NCI-H510A treated with DMSO at 0.1 percent for 48 hours (cell line): ENCODE measurements at regions not wholly inside any gene's neighbourhood (a gene's known extent, or its start where the extent isn't known, plus 50 kb on each side); places are given as distances from the start of the nearest gene placed in this dataset.
"Not testable (repeated sequence)": the region's sequence is repeated elsewhere in the genome, so short reads cannot be mapped to it uniquely, and the experiment has no call there.

Source experiments
- DNase-seq: peaks from one replicate; lab custom pipeline; 2025; lab: John Stamatoyannopoulos, UW

- DNase-seq = no peak
Measured at GRCh38 chrX:69431420-69431819, 72.7 kb upstream of the NALF2 start.

- DNase-seq = no peak
Measured at GRCh38 chrX:69430785-69431184, 73.3 kb upstream of the NALF2 start.

- DNase-seq = no peak
Measured at GRCh38 chrX:69429339-69430015, 74.6 kb upstream of the NALF2 start.

GRCh38 chrX:69428216-69428615 is 75.9 kb upstream of the NALF2 start:
- DNase-seq = no peak

- DNase-seq = no peak
Measured at GRCh38 chrX:69424910-69425309, 79.2 kb upstream of the NALF2 start.

- DNase-seq = no peak
Measured at GRCh38 chrX:69424161-69424560, 80.0 kb upstream of the NALF2 start.

DNA sequence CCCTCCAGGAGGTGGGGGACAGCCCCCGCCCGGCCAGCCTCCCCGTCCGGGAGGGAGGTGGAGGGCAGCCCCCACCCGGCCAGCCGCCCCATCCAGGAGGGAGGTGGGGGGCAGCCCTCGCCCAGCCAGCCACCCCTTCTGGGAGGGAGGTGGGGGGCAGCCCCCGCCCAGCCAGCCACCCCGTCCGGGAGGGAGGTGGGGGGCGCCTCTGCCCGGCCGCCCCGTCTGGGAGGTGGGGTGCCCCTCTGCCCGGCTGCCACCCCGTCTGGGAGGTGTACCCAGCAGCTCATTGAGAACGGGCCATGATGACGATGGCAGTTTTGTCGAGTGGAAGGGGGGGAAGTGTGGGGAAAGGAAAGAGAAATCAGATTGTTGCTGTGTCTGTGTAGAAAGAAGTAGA is 81.9 kb upstream of the NALF2 start:
- DNase-seq = not testable (repeated sequence)

DNA sequence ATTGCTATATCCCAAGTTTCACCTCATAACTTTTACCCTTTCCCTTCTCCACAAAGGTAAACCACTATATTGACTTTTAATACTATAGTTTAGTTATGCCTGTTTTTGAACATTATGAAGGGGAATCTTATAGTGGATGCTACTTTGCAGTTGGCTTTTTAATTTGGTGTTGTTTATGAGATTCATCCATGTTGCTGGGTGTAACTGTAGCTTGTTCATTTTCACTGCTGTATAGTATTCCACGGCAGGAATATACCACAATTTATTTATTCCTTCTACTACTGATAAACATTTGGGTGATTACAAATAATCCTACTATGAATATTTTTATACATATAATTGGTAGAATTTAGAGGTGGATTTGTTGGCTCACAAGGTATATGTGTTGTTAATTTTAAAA is 88.4 kb upstream of the NALF2 start:
- no peak for DNase-seq

GRCh38 chrX:69412661-69413060 is 91.5 kb upstream of the NALF2 start:
- DNase-seq = no peak

DNA sequence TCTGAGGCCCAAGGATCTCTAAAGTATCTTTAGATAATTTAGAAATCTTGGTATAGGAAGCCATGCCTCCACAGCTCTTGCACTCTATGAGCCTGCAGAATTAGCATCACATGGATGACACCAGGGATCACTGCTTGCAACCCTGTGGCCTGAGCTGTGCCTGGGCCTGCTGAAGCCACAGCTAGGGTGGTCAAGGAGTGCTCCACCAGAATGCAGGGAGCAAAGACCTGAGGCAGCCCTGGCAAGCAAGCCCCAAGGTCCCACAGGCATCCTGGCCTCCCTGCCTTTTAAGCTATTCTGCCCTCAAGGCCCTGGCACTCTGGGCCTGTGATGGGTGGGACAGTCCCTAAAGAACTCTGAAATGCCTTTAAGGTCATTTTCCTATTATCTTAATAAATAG is 105.2 kb upstream of the NALF2 start:
- DNase-seq = no peak

GRCh38 chrX:69396916-69397315 is 107.2 kb upstream of the NALF2 start:
- no peak for DNase-seq

DNA sequence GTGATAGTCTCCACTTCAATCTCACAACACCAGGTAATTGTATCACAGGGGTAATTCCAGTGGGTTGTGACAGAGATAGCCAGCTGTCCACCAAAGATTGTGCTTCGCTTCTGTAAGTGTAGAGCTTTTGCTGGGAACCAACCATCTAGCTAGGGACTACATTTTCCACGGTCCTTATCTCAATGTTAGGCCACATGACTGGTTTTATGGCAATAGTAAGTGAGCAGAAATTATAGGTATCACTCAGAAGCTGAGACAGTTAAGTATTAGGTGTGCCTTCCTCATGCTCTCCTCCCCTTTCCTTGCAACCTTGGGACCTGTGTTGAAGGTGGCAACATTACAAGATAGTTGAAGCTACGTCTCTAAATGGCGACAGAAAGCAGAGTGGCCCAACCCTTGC is 108.8 kb upstream of the NALF2 start:
- no peak for DNase-seq

- no peak for DNase-seq
Measured at GRCh38 chrX:69389101-69389501, 115.0 kb upstream of the NALF2 start.

DNA sequence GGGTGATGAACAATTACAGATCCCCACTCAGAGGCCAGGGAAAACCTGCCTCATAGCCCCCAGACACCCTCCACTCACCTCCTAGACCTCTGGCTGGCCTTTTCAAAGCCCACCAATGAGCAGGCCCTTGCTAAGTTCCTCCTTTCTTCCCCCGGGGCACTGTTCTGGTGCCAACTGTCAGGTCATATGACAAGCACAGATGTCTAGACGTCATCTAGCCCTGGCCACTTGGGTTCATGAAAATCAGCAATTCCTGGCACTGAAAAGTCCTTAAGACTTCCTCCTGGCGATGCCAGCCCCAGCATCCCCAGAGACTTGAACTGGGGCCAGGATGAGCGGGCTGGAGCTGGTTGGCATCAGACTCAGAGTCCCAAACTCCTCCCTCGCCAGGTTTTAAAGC is 115.6 kb upstream of the NALF2 start:
- no peak for DNase-seq

GRCh38 chrX:69387567-69388487 is 116.3 kb upstream of the NALF2 start:
- peak; percentile 36 for DNase-seq

DNA sequence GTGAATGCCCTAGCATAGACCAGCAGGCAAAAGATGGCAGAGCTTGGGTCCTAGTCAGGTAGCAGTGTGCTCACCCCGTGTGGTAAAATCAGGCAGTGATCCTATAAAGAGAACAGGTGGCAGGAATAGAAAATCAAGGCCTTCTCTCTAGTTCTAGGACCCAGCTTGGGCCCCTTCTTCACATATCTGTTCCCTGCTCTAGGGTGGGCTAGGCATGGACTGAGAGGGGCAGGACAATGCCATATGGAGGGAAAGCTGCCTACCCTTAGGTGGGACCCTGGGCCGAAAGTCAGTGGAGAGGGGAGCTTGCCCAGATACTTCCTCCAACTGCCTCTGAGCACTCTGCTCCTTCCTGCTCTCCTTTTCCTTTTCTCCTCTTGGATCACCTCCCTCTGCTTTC is 117.4 kb upstream of the NALF2 start:
- DNase-seq = no peak

GRCh38 chrX:69379412-69379811 is 124.7 kb upstream of the NALF2 start:
- DNase-seq = no peak

- no peak for DNase-seq
Measured at GRCh38 chrX:69374569-69374968, 129.6 kb upstream of the NALF2 start.

GRCh38 chrX:69372435-69372834 is 131.7 kb upstream of the NALF2 start:
- no peak for DNase-seq

DNA sequence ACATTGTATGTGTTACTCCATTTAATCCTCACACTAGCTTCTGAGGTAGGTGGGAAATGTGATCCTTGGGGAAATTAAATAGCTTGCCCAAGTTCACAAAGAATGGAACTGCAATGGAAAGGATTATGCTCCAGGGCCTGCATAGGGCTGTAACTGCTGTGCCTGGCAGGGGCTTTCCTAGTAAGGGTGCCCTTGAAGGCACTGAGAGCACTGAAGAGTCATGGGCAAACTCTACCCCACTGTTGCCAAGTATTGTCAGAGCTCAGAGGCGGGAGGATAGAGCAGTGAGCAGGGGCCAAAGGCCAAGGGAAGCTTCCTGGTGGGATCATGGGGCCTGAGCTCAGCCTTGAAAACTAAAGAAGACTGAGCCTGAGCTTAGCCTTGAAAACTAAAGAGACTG is 133.0 kb upstream of the NALF2 start:
- no peak for DNase-seq

DNA sequence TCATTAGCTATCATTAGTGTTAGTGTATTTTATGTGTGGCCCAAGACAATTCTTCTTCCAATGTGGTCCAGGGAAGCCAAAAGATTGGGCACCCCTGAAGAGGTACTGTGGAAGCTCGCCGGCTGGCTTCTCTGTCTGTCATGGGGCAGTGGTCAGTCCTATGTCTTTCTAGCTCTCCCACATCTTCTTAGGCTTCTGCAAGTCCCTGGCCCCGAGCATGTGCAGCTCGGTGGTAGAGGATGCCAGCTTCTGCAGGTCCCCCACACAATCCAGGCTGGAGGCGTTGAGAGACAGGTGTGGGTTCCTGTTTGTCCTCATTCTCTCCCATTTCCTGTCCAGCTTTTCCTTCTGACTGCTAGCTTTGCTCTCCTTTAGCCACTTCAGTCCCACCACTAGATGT is 134.1 kb upstream of the NALF2 start:
- DNase-seq = no peak

GRCh38 chrX:69366183-69366582 is 137.9 kb upstream of the NALF2 start:
- no peak for DNase-seq

- no peak for DNase-seq
Measured at GRCh38 chrX:69365755-69366154, 138.4 kb upstream of the NALF2 start.

GRCh38 chrX:69365349-69365748 is 138.8 kb upstream of the NALF2 start:
- no peak for DNase-seq
